Neural cell (in vitro differentiated cells): ENCODE measurements at regions not wholly inside any gene's neighbourhood (a gene's known extent, or its start where the extent isn't known, plus 50 kb on each side); places are given as distances from the start of the nearest gene placed in this dataset.

Experiments used
- H2AFZ ChIP-seq: fragments of 200-600, 300-800 bp; sonication (generic), shearing (Covaris generic); 2 replicates; pipeline ENCODE4 v1.6.0; 2014; ENCODE audit warnings: low read depth, mild to moderate bottlenecking, antibody characterized with exemption, low read length, moderate library complexity
- H3F3A ChIP-seq: fragments of 200-600 bp; shearing (Covaris generic); 2 replicates; pipeline ENCODE4 v1.6.1; 2016; ENCODE audit warnings: mild to moderate bottlenecking, moderate library complexity, mixed read lengths, antibody characterized with exemption, low read length; ENCODE audit not compliant: insufficient read depth, poor library complexity, severe bottlenecking
- H3K27ac ChIP-seq: fragments of 200-600, 300-800 bp; sonication (generic), shearing (Covaris generic); 2 replicates; pipeline ENCODE4 v1.5.1; 2014; ENCODE audit warnings: mild to moderate bottlenecking, low read length, moderate library complexity
- H3K27me3 ChIP-seq: fragments of 300-800, 200-600 bp; sonication (generic), shearing (Covaris generic); 2 replicates; pipeline ENCODE4 v1.6.0; 2014; ENCODE audit warnings: mild to moderate bottlenecking, low read depth, low read length, moderate library complexity; ENCODE audit not compliant: insufficient read depth
- H3K36me3 ChIP-seq: fragments of 300-800, 200-600 bp; sonication (generic), shearing (Covaris generic); 2 replicates; pipeline ENCODE4 v1.5.1; 2014; ENCODE audit warnings: mild to moderate bottlenecking, antibody characterized with exemption, low read length, moderate library complexity; ENCODE audit not compliant: insufficient read depth
- H3K4me2 ChIP-seq: fragments of 300-800, 200-600 bp; sonication (generic), shearing (Covaris generic); 2 replicates; pipeline ENCODE4 v1.6.0; 2014; ENCODE audit warnings: mild to moderate bottlenecking, low read length
- H3K4me3 ChIP-seq: fragments of 300-800, 200-600 bp; sonication (generic), shearing (Covaris generic); 2 replicates; pipeline ENCODE4 v1.5.1; 2014; ENCODE audit warnings: mild to moderate bottlenecking, low read length, moderate library complexity
- H3K79me2 ChIP-seq: fragments of 200-600 bp; shearing (Covaris generic); replicated peaks from 2 replicates; pipeline ENCODE4 v1.6.0; 2014; ENCODE audit warnings: mild to moderate bottlenecking, low read length, moderate library complexity; ENCODE audit not compliant: insufficient read depth
- H3K9ac ChIP-seq: fragments of 300-800, 200-600 bp; sonication (generic), shearing (Covaris generic); 2 replicates; pipeline ENCODE4 v1.6.1; 2016; ENCODE audit warnings: mild to moderate bottlenecking, low read length, mixed read lengths
- H3K9me2 ChIP-seq: fragments of 200-600 bp; shearing (Covaris generic); 2 replicates; pipeline ENCODE4 v1.6.1; 2016; ENCODE audit warnings: mild to moderate bottlenecking, low read length, mixed read lengths; ENCODE audit not compliant: insufficient read depth
- H3K9me3 ChIP-seq: fragments of 200-600, 300-800 bp; sonication (generic), shearing (Covaris generic); 2 replicates; pipeline ENCODE4 v1.6.1; 2016; ENCODE audit warnings: mild to moderate bottlenecking, mixed run types, low read length, moderate library complexity, mixed read lengths
- H4K20me1 ChIP-seq: fragments of 200-600 bp; shearing (Covaris generic); 2 replicates; pipeline ENCODE4 v1.6.1; 2016; ENCODE audit warnings: mild to moderate bottlenecking, mixed run types; ENCODE audit not compliant: insufficient read depth
- EP300 ChIP-seq: fragments of 450-650 bp; conservative IDR thresholded peaks from 2 replicates; pipeline ENCODE4 v1.6.1; 2014; ENCODE audit warnings: antibody characterized with exemption, mild to moderate bottlenecking, moderate library complexity; ENCODE audit not compliant: poor library complexity, severe bottlenecking
- EZH2 ChIP-seq: fragments of 200-600, 300-800 bp; shearing (Covaris generic), sonication (generic); IDR thresholded peaks from 2 replicates; pipeline ENCODE4 v1.6.1; 2014; ENCODE audit warnings: antibody characterized with exemption, low read length, borderline replicate concordance, mild to moderate bottlenecking; ENCODE audit not compliant: insufficient read depth, poor library complexity, severe bottlenecking
- MXI1 ChIP-seq: fragments of 450-650 bp; conservative IDR thresholded peaks from 2 replicates; pipeline ENCODE4 v1.6.1; 2014; ENCODE audit warnings: antibody characterized with exemption, mild to moderate bottlenecking; ENCODE audit not compliant: poor library complexity, severe bottlenecking
- POLR2AphosphoS5 ChIP-seq: IDR thresholded peaks from 2 replicates; pipeline ENCODE4 v1.6.1; 2012
- RAD21 ChIP-seq: fragments of 450-650 bp; conservative IDR thresholded peaks from 2 replicates; pipeline ENCODE4 v1.6.1; 2014; ENCODE audit warnings: antibody characterized with exemption, mild to moderate bottlenecking, moderate library complexity
- SMC3 ChIP-seq: fragments of 450-650 bp; conservative IDR thresholded peaks from 2 replicates; pipeline ENCODE4 v1.6.1; 2014; ENCODE audit warnings: antibody characterized with exemption, mild to moderate bottlenecking, moderate library complexity; ENCODE audit not compliant: poor library complexity
- TAF1 ChIP-seq: IDR thresholded peaks from 2 replicates; pipeline ENCODE4 v1.6.1; 2012; ENCODE audit warnings: low read depth
- TF ChIP-seq, protein P1 (sequence below): IDR thresholded peaks from 2 replicates; pipeline ENCODE4 v1.6.1; 2012; ENCODE audit warnings: borderline replicate concordance
- TF ChIP-seq, protein P2 (sequence below): fragments of 450-650 bp; IDR thresholded peaks from 2 replicates; pipeline ENCODE4 v1.5.1; 2014; ENCODE audit warnings: antibody characterized with exemption, mild to moderate bottlenecking, moderate library complexity; ENCODE audit not compliant: poor library complexity, severe bottlenecking

DNA sequence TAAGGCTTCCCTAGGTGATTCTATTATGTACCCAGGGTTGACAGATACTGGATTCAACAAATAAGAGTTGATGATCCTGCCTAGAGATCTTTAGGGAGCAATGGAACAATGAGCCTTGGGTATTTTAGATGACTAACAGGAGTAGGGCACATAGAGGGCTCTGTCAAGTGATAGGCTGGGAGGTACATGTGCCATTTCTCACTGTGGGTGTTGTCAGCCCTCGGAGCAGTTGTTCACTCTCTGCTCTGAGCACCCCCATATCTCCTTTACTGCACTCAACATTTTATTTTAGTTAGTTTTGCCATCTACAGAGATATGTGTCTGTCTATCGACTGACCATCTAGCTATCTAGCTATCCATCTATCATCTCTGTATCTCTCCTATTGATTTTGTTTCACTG, 950.6 kb downstream of the TYW1 start:
- no peaks in the 10 kb centered on the region for H3K9me3 ChIP-seq
- H3K9me2 ChIP-seq = no peaks in the 10 kb centered on the region
- no peaks in the 10 kb centered on the region for H3F3A ChIP-seq
- no peaks in the 10 kb centered on the region for H4K20me1 ChIP-seq
- no peak overlapping the region for H3K4me3 ChIP-seq
- no peak for TF ChIP-seq EZH2
- TF ChIP-seq, protein P1, sequence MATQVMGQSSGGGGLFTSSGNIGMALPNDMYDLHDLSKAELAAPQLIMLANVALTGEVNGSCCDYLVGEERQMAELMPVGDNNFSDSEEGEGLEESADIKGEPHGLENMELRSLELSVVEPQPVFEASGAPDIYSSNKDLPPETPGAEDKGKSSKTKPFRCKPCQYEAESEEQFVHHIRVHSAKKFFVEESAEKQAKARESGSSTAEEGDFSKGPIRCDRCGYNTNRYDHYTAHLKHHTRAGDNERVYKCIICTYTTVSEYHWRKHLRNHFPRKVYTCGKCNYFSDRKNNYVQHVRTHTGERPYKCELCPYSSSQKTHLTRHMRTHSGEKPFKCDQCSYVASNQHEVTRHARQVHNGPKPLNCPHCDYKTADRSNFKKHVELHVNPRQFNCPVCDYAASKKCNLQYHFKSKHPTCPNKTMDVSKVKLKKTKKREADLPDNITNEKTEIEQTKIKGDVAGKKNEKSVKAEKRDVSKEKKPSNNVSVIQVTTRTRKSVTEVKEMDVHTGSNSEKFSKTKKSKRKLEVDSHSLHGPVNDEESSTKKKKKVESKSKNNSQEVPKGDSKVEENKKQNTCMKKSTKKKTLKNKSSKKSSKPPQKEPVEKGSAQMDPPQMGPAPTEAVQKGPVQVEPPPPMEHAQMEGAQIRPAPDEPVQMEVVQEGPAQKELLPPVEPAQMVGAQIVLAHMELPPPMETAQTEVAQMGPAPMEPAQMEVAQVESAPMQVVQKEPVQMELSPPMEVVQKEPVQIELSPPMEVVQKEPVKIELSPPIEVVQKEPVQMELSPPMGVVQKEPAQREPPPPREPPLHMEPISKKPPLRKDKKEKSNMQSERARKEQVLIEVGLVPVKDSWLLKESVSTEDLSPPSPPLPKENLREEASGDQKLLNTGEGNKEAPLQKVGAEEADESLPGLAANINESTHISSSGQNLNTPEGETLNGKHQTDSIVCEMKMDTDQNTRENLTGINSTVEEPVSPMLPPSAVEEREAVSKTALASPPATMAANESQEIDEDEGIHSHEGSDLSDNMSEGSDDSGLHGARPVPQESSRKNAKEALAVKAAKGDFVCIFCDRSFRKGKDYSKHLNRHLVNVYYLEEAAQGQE = no peak
- no peak for TF ChIP-seq POLR2AphosphoS5
- no peak for TF ChIP-seq EP300
- TF ChIP-seq, protein P2, sequence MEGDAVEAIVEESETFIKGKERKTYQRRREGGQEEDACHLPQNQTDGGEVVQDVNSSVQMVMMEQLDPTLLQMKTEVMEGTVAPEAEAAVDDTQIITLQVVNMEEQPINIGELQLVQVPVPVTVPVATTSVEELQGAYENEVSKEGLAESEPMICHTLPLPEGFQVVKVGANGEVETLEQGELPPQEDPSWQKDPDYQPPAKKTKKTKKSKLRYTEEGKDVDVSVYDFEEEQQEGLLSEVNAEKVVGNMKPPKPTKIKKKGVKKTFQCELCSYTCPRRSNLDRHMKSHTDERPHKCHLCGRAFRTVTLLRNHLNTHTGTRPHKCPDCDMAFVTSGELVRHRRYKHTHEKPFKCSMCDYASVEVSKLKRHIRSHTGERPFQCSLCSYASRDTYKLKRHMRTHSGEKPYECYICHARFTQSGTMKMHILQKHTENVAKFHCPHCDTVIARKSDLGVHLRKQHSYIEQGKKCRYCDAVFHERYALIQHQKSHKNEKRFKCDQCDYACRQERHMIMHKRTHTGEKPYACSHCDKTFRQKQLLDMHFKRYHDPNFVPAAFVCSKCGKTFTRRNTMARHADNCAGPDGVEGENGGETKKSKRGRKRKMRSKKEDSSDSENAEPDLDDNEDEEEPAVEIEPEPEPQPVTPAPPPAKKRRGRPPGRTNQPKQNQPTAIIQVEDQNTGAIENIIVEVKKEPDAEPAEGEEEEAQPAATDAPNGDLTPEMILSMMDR = no peak
- no peaks in the 10 kb centered on the region for H3K27me3 ChIP-seq
- H2AFZ ChIP-seq = no peak overlapping the region
- H3K36me3 ChIP-seq = no peaks in the 10 kb centered on the region
- H3K79me2 ChIP-seq = no peaks in the 10 kb centered on the region
- no peak overlapping the region for H3K9ac ChIP-seq
- H3K4me2 ChIP-seq = no peak overlapping the region
- no peak overlapping the region for H3K27ac ChIP-seq

DNA sequence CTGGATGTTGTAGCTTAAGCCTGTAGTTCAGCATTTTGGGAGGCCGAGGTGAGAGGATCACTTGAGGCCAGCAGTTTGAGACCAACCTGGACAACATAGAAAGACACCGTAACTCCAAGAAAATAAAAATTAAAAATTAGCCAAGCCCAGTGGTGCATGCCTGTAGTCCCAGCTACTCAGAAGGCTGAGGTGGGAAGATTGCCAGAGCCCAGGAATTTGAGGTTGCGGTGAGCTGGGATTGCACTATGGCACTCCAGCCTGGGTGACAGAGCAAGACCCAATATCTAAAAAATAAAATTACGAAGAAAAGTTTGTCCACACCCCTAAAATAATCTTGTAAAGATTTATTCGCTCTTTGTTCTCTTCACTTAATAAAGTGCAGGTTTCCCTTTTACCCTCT, 951.0 kb downstream of the TYW1 start:
- H3K9ac ChIP-seq = no peak overlapping the region
- no peaks in the 10 kb centered on the region for H3F3A ChIP-seq
- H3K4me2 ChIP-seq = no peak overlapping the region
- no peaks in the 10 kb centered on the region for H3K9me2 ChIP-seq
- TF ChIP-seq EP300 = no peak
- no peak for TF ChIP-seq SMC3
- no peak for TF ChIP-seq RAD21
- no peak for TF ChIP-seq MXI1
- TF ChIP-seq, protein P2 = no peak
- TF ChIP-seq, protein P1 = no peak
- no peak for TF ChIP-seq TAF1
- TF ChIP-seq EZH2 = no peak
- TF ChIP-seq POLR2AphosphoS5 = no peak
- no peak overlapping the region for H3K4me3 ChIP-seq
- H2AFZ ChIP-seq = no peak overlapping the region
- no peaks in the 10 kb centered on the region for H4K20me1 ChIP-seq
- no peak overlapping the region for H3K27ac ChIP-seq
- no peaks in the 10 kb centered on the region for H3K79me2 ChIP-seq
- H3K9me3 ChIP-seq = no peaks in the 10 kb centered on the region
- H3K27me3 ChIP-seq = no peaks in the 10 kb centered on the region
- H3K36me3 ChIP-seq = no peaks in the 10 kb centered on the region
